ENCODE measurements at regions not wholly inside any gene's neighbourhood (a gene's known extent, or its start where the extent isn't known, plus 50 kb on each side); places are given as distances from the start of the nearest gene placed in this dataset.

DNA sequence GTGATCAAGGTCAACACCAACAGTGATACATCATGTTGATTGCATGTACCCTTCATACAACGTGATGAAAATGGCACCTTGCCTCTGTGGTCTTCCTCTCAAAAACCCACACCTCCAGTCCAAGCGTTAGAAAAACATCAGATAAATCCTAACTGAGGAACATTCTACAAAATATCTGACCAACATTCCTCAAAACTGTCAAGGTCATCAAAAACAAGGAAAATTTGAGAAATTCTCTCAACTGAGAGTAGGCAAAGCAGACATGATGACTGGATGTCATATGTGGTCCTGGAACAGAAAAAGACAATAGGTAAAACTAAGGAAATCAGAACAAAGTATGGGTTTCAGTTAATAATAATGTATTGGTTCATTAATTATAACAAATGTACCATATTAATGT, 64.0 kb upstream of the POU2AF1 start:
- no peak overlapping the region for H2AFZ ChIP-seq (ENCODE audit: control insufficient read depth, low read length)
- no peaks in the 10 kb centered on the region for H4K20me1 ChIP-seq (ENCODE audit: control insufficient read depth, extremely low read depth, insufficient read depth, low read length)
- no peak overlapping the region for H3K4me2 ChIP-seq (ENCODE audit: control insufficient read depth, extremely low read depth, insufficient read depth, low read depth, low read length)
- no peaks in the 10 kb centered on the region for H3K9me1 ChIP-seq (ENCODE audit: control insufficient read depth, extremely low read depth, insufficient read depth, low read length)
- no peak overlapping the region for H3K27ac ChIP-seq (ENCODE audit: control insufficient read depth, insufficient read depth, low read length)
- H3K4me1 ChIP-seq (ENCODE audit: control insufficient read depth, extremely low read depth, insufficient read depth, low read length), result no peaks in the 10 kb centered on the region
- H3K36me3 ChIP-seq (ENCODE audit: control insufficient read depth in 2 of 2, extremely low read depth in 1 of 2, insufficient read depth in 2 of 2, low read length in 2 of 2), result no peaks in the 10 kb centered on the region
- DNase-seq (ENCODE audit: low read depth, low spot score) (no peak), FAIRE-seq (no peak)
- H3K27me3 ChIP-seq (ENCODE audit: control insufficient read depth, extremely low read depth, insufficient read depth, low read length), result no peaks in the 10 kb centered on the region
- TF ChIP-seq, protein P1, sequence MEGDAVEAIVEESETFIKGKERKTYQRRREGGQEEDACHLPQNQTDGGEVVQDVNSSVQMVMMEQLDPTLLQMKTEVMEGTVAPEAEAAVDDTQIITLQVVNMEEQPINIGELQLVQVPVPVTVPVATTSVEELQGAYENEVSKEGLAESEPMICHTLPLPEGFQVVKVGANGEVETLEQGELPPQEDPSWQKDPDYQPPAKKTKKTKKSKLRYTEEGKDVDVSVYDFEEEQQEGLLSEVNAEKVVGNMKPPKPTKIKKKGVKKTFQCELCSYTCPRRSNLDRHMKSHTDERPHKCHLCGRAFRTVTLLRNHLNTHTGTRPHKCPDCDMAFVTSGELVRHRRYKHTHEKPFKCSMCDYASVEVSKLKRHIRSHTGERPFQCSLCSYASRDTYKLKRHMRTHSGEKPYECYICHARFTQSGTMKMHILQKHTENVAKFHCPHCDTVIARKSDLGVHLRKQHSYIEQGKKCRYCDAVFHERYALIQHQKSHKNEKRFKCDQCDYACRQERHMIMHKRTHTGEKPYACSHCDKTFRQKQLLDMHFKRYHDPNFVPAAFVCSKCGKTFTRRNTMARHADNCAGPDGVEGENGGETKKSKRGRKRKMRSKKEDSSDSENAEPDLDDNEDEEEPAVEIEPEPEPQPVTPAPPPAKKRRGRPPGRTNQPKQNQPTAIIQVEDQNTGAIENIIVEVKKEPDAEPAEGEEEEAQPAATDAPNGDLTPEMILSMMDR (optimal IDR thresholded peaks at IDR 0.05 in 1 of 3, IDR thresholded peaks at IDR 0.05 in 1 of 3, conservative IDR thresholded peaks at IDR 0.05 in 1 of 3; ENCODE audit: extremely low read depth in 1 of 3, insufficient read depth in 2 of 3, low read length in 3 of 3), result no peak
- TF ChIP-seq EZH2 (IDR thresholded peaks at IDR 0.05; ENCODE audit: low read length), result no peak
- no peaks in the 10 kb centered on the region for H3K79me2 ChIP-seq (ENCODE audit: control insufficient read depth, insufficient read depth, low read length)
- no peak overlapping the region for H3K9ac ChIP-seq (ENCODE audit: control insufficient read depth, extremely low read depth, insufficient read depth, low read length)
- no peak overlapping the region for H3K4me3 ChIP-seq (ENCODE audit: control insufficient read depth in 2 of 3, extremely low read depth in 1 of 3, insufficient read depth in 2 of 3, low read depth in 1 of 3, low read length in 3 of 3)
- no peaks in the 10 kb centered on the region for H3K9me3 ChIP-seq (ENCODE audit: control insufficient read depth, low read depth, low read length)
- dilution Hi-C loops (cut with MboI; ENCODE audit: extremely low pct_ligation_motif_present, low sequenced_read_pairs), result loop anchor here (25.0 kb wide), 1 partner anchor 156 kb away; the partner anchor contains the start of gene POU2AF3

DNA sequence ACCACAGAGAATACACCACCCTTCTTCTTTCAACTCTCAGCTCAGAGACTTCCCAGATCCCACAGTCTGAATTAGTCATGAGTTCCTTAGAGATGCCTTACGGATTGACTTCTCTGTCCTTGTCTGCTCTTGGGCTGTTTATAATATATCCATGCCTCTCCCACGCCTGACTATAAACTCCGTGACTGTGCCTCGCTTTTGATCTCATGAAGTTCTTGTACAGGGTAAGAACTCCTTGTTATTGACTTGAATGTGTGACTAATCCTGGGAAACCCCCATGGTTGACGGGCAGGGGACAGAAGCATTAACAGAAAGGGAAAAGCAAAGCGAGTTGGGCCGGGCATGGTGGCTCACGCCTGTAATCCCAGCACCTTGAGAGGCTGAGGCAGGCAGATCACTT, 62.4 kb upstream of the POU2AF1 start:
- H3K36me3 ChIP-seq (ENCODE audit: control insufficient read depth in 2 of 2, extremely low read depth in 1 of 2, insufficient read depth in 2 of 2, low read length in 2 of 2), result no peaks in the 10 kb centered on the region
- no peak overlapping the region for H3K9ac ChIP-seq (ENCODE audit: control insufficient read depth, extremely low read depth, insufficient read depth, low read length)
- no peak overlapping the region for H3K27ac ChIP-seq (ENCODE audit: control insufficient read depth, insufficient read depth, low read length)
- no peaks in the 10 kb centered on the region for H3K79me2 ChIP-seq (ENCODE audit: control insufficient read depth, insufficient read depth, low read length)
- H3K4me1 ChIP-seq (ENCODE audit: control insufficient read depth, extremely low read depth, insufficient read depth, low read length), result peaks cover 2% of the 10 kb centered on the region
- no peaks in the 10 kb centered on the region for H3K9me3 ChIP-seq (ENCODE audit: control insufficient read depth, low read depth, low read length)
- no peak for TF ChIP-seq EZH2 (IDR thresholded peaks at IDR 0.05; ENCODE audit: low read length)
- TF ChIP-seq, protein P1 (optimal IDR thresholded peaks at IDR 0.05 in 1 of 3, IDR thresholded peaks at IDR 0.05 in 1 of 3, conservative IDR thresholded peaks at IDR 0.05 in 1 of 3; ENCODE audit: extremely low read depth in 1 of 3, insufficient read depth in 2 of 3, low read length in 3 of 3), result no peak
- FAIRE-seq, result no peak
- H3K27me3 ChIP-seq (ENCODE audit: control insufficient read depth, extremely low read depth, insufficient read depth, low read length), result no peaks in the 10 kb centered on the region
- no peak overlapping the region for H2AFZ ChIP-seq (ENCODE audit: control insufficient read depth, low read length)
- H3K4me2 ChIP-seq (ENCODE audit: control insufficient read depth, extremely low read depth, insufficient read depth, low read depth, low read length), result no peak overlapping the region
- DNase-seq (ENCODE audit: low read depth, low spot score), result peak; percentile 25
- no peaks in the 10 kb centered on the region for H3K9me1 ChIP-seq (ENCODE audit: control insufficient read depth, extremely low read depth, insufficient read depth, low read length)
- no peak overlapping the region for H3K4me3 ChIP-seq (ENCODE audit: control insufficient read depth in 2 of 3, extremely low read depth in 1 of 3, insufficient read depth in 2 of 3, low read depth in 1 of 3, low read length in 3 of 3)
- dilution Hi-C loops (cut with MboI; ENCODE audit: extremely low pct_ligation_motif_present, low sequenced_read_pairs), result loop anchor here (25.0 kb wide), 1 partner anchor 154 kb away; the partner anchor contains the start of gene POU2AF3
- H4K20me1 ChIP-seq (ENCODE audit: control insufficient read depth, extremely low read depth, insufficient read depth, low read length), result no peaks in the 10 kb centered on the region

All from keratinocyte (primary cell).